OCI-LY1 (cell line): ENCODE measurements at regions not wholly inside any gene's neighbourhood (a gene's known extent, or its start where the extent isn't known, plus 50 kb on each side); places are given as distances from the start of the nearest gene placed in this dataset.

Experiments
- H2AFZ ChIP-seq: fragments of 200-600 bp; sonication (generic), shearing (Covaris generic); 2 replicates; pipeline ENCODE4 v1.6.0; 2014; ENCODE audit warnings: antibody characterized with exemption, mild to moderate bottlenecking, low read length
- H3F3A ChIP-seq: fragments of 200-600 bp; sonication (generic), shearing (Covaris generic); 2 replicates; pipeline ENCODE4 v1.6.0; 2014; ENCODE audit warnings: mild to moderate bottlenecking, antibody characterized with exemption, low read length, moderate library complexity; ENCODE audit not compliant: insufficient read depth
- H3K27ac ChIP-seq: fragments of 200-600 bp; sonication (generic); 2 replicates; pipeline ENCODE4 v1.5.1; 2014; ENCODE audit warnings: low read length, mixed run types, mild to moderate bottlenecking, low read depth; ENCODE audit not compliant: poor library complexity, severe bottlenecking
- H3K27me3 ChIP-seq: fragments of 200-600 bp; sonication (generic); 2 replicates; pipeline ENCODE4 v1.6.0; 2014; ENCODE audit warnings: antibody characterized with exemption, mild to moderate bottlenecking, low read length, moderate library complexity; ENCODE audit not compliant: insufficient read depth
- H3K36me3 ChIP-seq: fragments of 200-600 bp; sonication (generic); 2 replicates; pipeline ENCODE4 v1.6.1; 2014; ENCODE audit warnings: mild to moderate bottlenecking, antibody characterized with exemption, low read length, moderate library complexity, mixed read lengths; ENCODE audit not compliant: insufficient read depth
- H3K4me1 ChIP-seq: fragments of 200-600 bp; sonication (generic); 2 replicates; pipeline ENCODE4 v1.5.1; 2014; ENCODE audit warnings: mild to moderate bottlenecking, low read length, moderate library complexity; ENCODE audit not compliant: insufficient read depth, severe bottlenecking
- H3K4me2 ChIP-seq: fragments of 200-600 bp; sonication (generic), shearing (Covaris generic); 2 replicates; pipeline ENCODE4 v1.6.1; 2014; ENCODE audit warnings: low read length
- H3K4me3 ChIP-seq: fragments of 200-600 bp; sonication (generic); 2 replicates; pipeline ENCODE4 v1.5.1; 2014; ENCODE audit warnings: low read length, low read depth, mild to moderate bottlenecking, mixed read lengths; ENCODE audit not compliant: poor library complexity, severe bottlenecking
- H3K79me2 ChIP-seq: fragments of 200-600 bp; shearing (Covaris generic); 2 replicates; pipeline ENCODE4 v1.6.1; 2016; ENCODE audit warnings: mixed run types, low read length, mixed read lengths; ENCODE audit not compliant: insufficient read depth
- H3K9ac ChIP-seq: fragments of 200-600 bp; sonication (generic), shearing (Covaris generic); 2 replicates; pipeline ENCODE4 v1.6.1; 2014; ENCODE audit warnings: mild to moderate bottlenecking, low read length, mixed read lengths
- H3K9me2 ChIP-seq: fragments of 200-600 bp; sonication (generic), shearing (Covaris generic); 2 replicates; pipeline ENCODE4 v1.6.1; 2014; ENCODE audit warnings: low read depth, mild to moderate bottlenecking, low read length, mixed read lengths
- H3K9me3 ChIP-seq: fragments of 200-600 bp; shearing (Covaris generic); 2 replicates; pipeline ENCODE4 v1.6.1; 2014; ENCODE audit warnings: low read length, mixed read lengths
- H4K20me1 ChIP-seq: fragments of 200-600 bp; sonication (generic), shearing (Covaris generic); 2 replicates; pipeline ENCODE4 v1.6.0; 2016; ENCODE audit warnings: mild to moderate bottlenecking, low read length; ENCODE audit not compliant: insufficient read depth
- CTCF ChIP-seq: fragments of 200-600 bp; sonication (generic), shearing (Covaris generic); IDR thresholded peaks from 2 replicates; pipeline ENCODE4 v1.5.1; 2017; ENCODE audit warnings: mild to moderate bottlenecking, antibody characterized with exemption, low read length, moderate library complexity, mixed read lengths
- EZH2 ChIP-seq: fragments of 200-600 bp; sonication (generic), shearing (Covaris generic); IDR thresholded peaks from 2 replicates; pipeline ENCODE4 v1.8.0; 2017; ENCODE audit warnings: borderline replicate concordance, mixed run types, mild to moderate bottlenecking, antibody characterized with exemption, low read length, moderate library complexity, mixed read lengths

DNA sequence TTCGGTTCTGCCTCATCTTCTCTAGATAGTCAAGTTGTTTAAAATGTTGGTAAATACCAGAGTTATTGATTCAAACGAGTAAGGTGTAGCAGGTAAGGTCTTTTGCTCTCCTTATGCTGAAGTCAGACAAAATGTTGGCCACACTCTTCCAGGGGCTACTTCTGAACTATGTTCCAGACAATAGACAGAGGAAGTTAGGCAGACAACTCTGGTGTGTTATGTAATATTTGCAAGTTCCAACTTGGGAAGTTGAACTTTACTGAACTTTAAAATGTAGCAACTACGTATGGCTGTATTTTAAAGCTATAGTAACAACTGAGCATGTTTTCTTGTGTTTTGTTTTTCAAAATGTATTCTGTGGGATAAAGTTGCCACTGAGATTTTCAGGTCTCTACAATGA, 125.7 kb upstream of the NEBL start:
- no peak overlapping the region for H3K4me3 ChIP-seq
- no peak overlapping the region for H3K27ac ChIP-seq
- H3K27me3 ChIP-seq: no peaks in the 10 kb centered on the region
- TF ChIP-seq CTCF (no peak), EZH2 (no peak)
- no peaks in the 10 kb centered on the region for H3K36me3 ChIP-seq
- no peaks in the 10 kb centered on the region for H3K79me2 ChIP-seq
- H3K9me2 ChIP-seq: no peaks in the 10 kb centered on the region
- H3K9me3 ChIP-seq: no peaks in the 10 kb centered on the region
- no peak overlapping the region for H2AFZ ChIP-seq
- H3K4me2 ChIP-seq: no peak overlapping the region
- H3K4me1 ChIP-seq: no peaks in the 10 kb centered on the region
- H3F3A ChIP-seq: no peaks in the 10 kb centered on the region
- H4K20me1 ChIP-seq: no peaks in the 10 kb centered on the region
- H3K9ac ChIP-seq: no peak overlapping the region

GRCh38 chr10:21021843-21022594, 124.9 kb upstream of the NEBL start:
- Histone ChIP-seq H3F3A (no peaks in the 10 kb centered on the region), H3K9me2 (no peaks in the 10 kb centered on the region), H3K27me3 (no peaks in the 10 kb centered on the region), H3K4me1 (no peaks in the 10 kb centered on the region), H3K4me3 (no peak overlapping the region), H3K9ac (no peak overlapping the region), H4K20me1 (no peaks in the 10 kb centered on the region), H3K9me3 (no peaks in the 10 kb centered on the region), H3K36me3 (no peaks in the 10 kb centered on the region), H2AFZ (no peak overlapping the region), H3K27ac (no peak overlapping the region), H3K79me2 (no peaks in the 10 kb centered on the region), H3K4me2 (no peak overlapping the region)
- TF ChIP-seq EZH2 (no peak), CTCF (no peak; the same call in 1 of the 2 replicates)

- no peaks in the 10 kb centered on the region for H3K9me2 ChIP-seq
- no peaks in the 10 kb centered on the region for H3K79me2 ChIP-seq
- H2AFZ ChIP-seq: no peak overlapping the region
- no peaks in the 10 kb centered on the region for H4K20me1 ChIP-seq
- H3F3A ChIP-seq: no peaks in the 10 kb centered on the region
- H3K9me3 ChIP-seq: no peaks in the 10 kb centered on the region
- H3K4me2 ChIP-seq: no peak overlapping the region
- no peaks in the 10 kb centered on the region for H3K36me3 ChIP-seq
- TF ChIP-seq EZH2 (no peak), CTCF (no peak)
- H3K4me1 ChIP-seq: no peaks in the 10 kb centered on the region
- H3K27ac ChIP-seq: no peak overlapping the region
- no peak overlapping the region for H3K9ac ChIP-seq
- H3K4me3 ChIP-seq: no peak overlapping the region
- H3K27me3 ChIP-seq: no peaks in the 10 kb centered on the region
Observed at GRCh38 chr10:21021231-21021630, 124.1 kb upstream of the NEBL start.
